Upper lobe of left lung (tissue), 4 donors: ENCODE measurements at regions not wholly inside any gene's neighbourhood (a gene's known extent, or its start where the extent isn't known, plus 50 kb on each side); places are given as distances from the start of the nearest gene placed in this dataset.

Source experiments
- CTCF ChIP-seq, 6 experiments: fragments of 450-650 bp in 4 of 6; fragments of 200-600 bp in 2 of 6; sonication (generic) in 2 of 6; IDR thresholded peaks; one replicate each; pipeline ENCODE4 v1.5.1; 2016 to 2019; ENCODE audit warnings: antibody characterized with exemption in 6 of 6
- POLR2A ChIP-seq, 4 donors: fragments of 450-650 bp; IDR thresholded peaks; one replicate each; pipeline ENCODE4 v1.5.1; 2016 to 2017; ENCODE audit warnings: antibody characterized with exemption in 4 of 4, mild to moderate bottlenecking in 2 of 4
- POLR2AphosphoS5 ChIP-seq, 2 donors: sonication (generic); formaldehyde crosslinking; IDR thresholded peaks; one replicate each; pipeline ENCODE4 v1.5.1; 2017; ENCODE audit warnings: antibody characterized with exemption in 2 of 2

GRCh38 chr10:131762789-131763696 is 137.8 kb upstream of the PPP2R2D start:
- TF ChIP-seq CTCF (IDR thresholded peaks at IDR 0.05) (no peak), POLR2A (IDR thresholded peaks at IDR 0.05) (no peak), POLR2AphosphoS5 (IDR thresholded peaks at IDR 0.05) (no peak)
